ENCODE measurements at regions not wholly inside any gene's neighbourhood (a gene's known extent, or its start where the extent isn't known, plus 50 kb on each side); places are given as distances from the start of the nearest gene placed in this dataset.

GRCh38 chr4:35739308-35739707 is 505.0 kb downstream of the ARAP2 start:
- H4K5ac ChIP-seq (ENCODE audit: insufficient read length, low read depth, low read length): no peak overlapping the region
- H3K9me3 ChIP-seq (ENCODE audit: insufficient read depth in 2 of 2, low read depth in 1 of 2, low read length in 1 of 2): no peaks in the 10 kb centered on the region; a peak in 1 of 4 replicates
- H3K18ac ChIP-seq (ENCODE audit: extremely low read depth, low read length): no peak overlapping the region
- FAIRE-seq (no peak), DNase-seq (ENCODE audit: low read depth in 1 of 2, low spot score in 2 of 2) (no peak)
- no peak overlapping the region for H3K9ac ChIP-seq (replicated peaks in 1 of 4; ENCODE audit: extremely low read depth in 1 of 4, low read depth in 3 of 4, low read length in 3 of 4)
- no peak overlapping the region for H3K4me2 ChIP-seq (ENCODE audit: insufficient read depth in 1 of 2, low read depth in 2 of 2, low read length in 2 of 2)
- no peaks in the 10 kb centered on the region for H4K20me1 ChIP-seq (replicated peaks in 1 of 2; ENCODE audit: control insufficient read depth in 1 of 2, insufficient read depth in 2 of 2, low read length in 2 of 2)
- no peaks in the 10 kb centered on the region for H3K27me3 ChIP-seq (replicated peaks in 1 of 4; ENCODE audit: control insufficient read depth in 3 of 4, extremely low read depth in 1 of 4, insufficient read depth in 3 of 4, low read length in 3 of 4)
- no peak overlapping the region for H4K8ac ChIP-seq (ENCODE audit: extremely low read depth, insufficient read depth, low read length)
- H3K56ac ChIP-seq (replicated peaks; ENCODE audit: insufficient read length, low read depth, low read length): no peak overlapping the region
- no peak overlapping the region for H2BK120ac ChIP-seq (replicated peaks; ENCODE audit: low read depth, low read length)
- 89% methylated on average over 3 of the region's 3 CpGs; no CpG with 5 or more reads in 1 of the 2 experiments for WGBS, 2 experiments (ENCODE audit: extremely low coverage in 1 of 2, insufficient coverage in 1 of 2, insufficient read length in 1 of 2, insufficient replicate concordance in 2 of 2, low coverage in 1 of 2, low lambda C conversion rate in 2 of 2, missing lambda C conversion rate in 1 of 2)
- no peak overlapping the region for H2BK20ac ChIP-seq (ENCODE audit: low read length)
- H3K27ac ChIP-seq (ENCODE audit: low read depth, low read length): no peak overlapping the region
- H3K4me1 ChIP-seq (replicated peaks in 1 of 4; ENCODE audit: control insufficient read depth in 3 of 4, insufficient read depth in 4 of 4, low read length in 3 of 4): no peaks in the 10 kb centered on the region
- H2AK5ac ChIP-seq (ENCODE audit: low read depth, low read length): no peak overlapping the region
- no peak overlapping the region for H3K4ac ChIP-seq (replicated peaks; ENCODE audit: insufficient read length, low read depth, low read length)
- no peak overlapping the region for H3K14ac ChIP-seq (ENCODE audit: insufficient read length)
- H3K23me2 ChIP-seq (ENCODE audit: low read depth, low read length): no peaks in the 10 kb centered on the region
- no peak overlapping the region for H4K91ac ChIP-seq (replicated peaks; ENCODE audit: insufficient read length, low read length)
- no peaks in the 10 kb centered on the region for H3K79me2 ChIP-seq (ENCODE audit: control insufficient read depth in 1 of 2, insufficient read depth in 2 of 2, low read length in 2 of 2)
- H3K36me3 ChIP-seq (ENCODE audit: control insufficient read depth in 2 of 4, insufficient read depth in 4 of 4, low read length in 3 of 4): no peaks in the 10 kb centered on the region
- no peak overlapping the region for H2AFZ ChIP-seq (ENCODE audit: low read length)
- no peak overlapping the region for H3K23ac ChIP-seq (ENCODE audit: insufficient read length)
- no peak overlapping the region for H2BK12ac ChIP-seq (ENCODE audit: low read depth, low read length)
- H3K79me1 ChIP-seq (ENCODE audit: low read depth, low read length): no peaks in the 10 kb centered on the region
- CTCF ChIA-PET (ENCODE audit: partially characterized antibody): interaction anchor here (3.6 kb wide), 1 partner anchor 14 kb away, joined by 13 read pairs; no protein-coding TSS in a partner anchor
- no peak overlapping the region for H3K4me3 ChIP-seq (ENCODE audit: extremely low read depth in 1 of 4, insufficient read depth in 2 of 4, low read depth in 3 of 4, low read length in 4 of 4)
- H2BK5ac ChIP-seq (ENCODE audit: low read depth, low read length): no peak overlapping the region
- POLR2A ChIA-PET (ENCODE audit: partially characterized antibody): no interaction called here
- H2BK15ac ChIP-seq (ENCODE audit: low read length): no peak overlapping the region
- TF ChIP-seq NANOG (IDR thresholded peaks at IDR 0.05; ENCODE audit: insufficient read depth, low read depth, low read length, poor library complexity, severe bottlenecking) (no peak), CHD2 (IDR thresholded peaks at IDR 0.05; ENCODE audit: low read length) (no peak), SUZ12 (IDR thresholded peaks at IDR 0.05; ENCODE audit: low read length) (no peak), KDM1A (IDR thresholded peaks at IDR 0.05; ENCODE audit: borderline replicate concordance, low read length) (no peak), POU5F1 (IDR thresholded peaks at IDR 0.05; ENCODE audit: low read depth, low read length) (no peak), SP4 (IDR thresholded peaks at IDR 0.05; ENCODE audit: low read length) (no peak), GTF2F1 (IDR thresholded peaks at IDR 0.05; ENCODE audit: borderline replicate concordance, low read depth, low read length) (no peak), ATF2 (IDR thresholded peaks at IDR 0.05; ENCODE audit: low read length) (no peak), SIRT6 (IDR thresholded peaks at IDR 0.05; ENCODE audit: low read length) (no peak), TCF12 (IDR thresholded peaks at IDR 0.05; ENCODE audit: low read depth, low read length) (no peak), SRF (IDR thresholded peaks at IDR 0.05; ENCODE audit: low read depth, low read length) (no peak), JUND (IDR thresholded peaks at IDR 0.05; ENCODE audit: low read length) (no peak), TAF1 (IDR thresholded peaks at IDR 0.05; ENCODE audit: low read depth, low read length) (no peak), CBX5 (IDR thresholded peaks at IDR 0.05; ENCODE audit: low read depth, low read length) (no peak), NRF1 (IDR thresholded peaks at IDR 0.05; ENCODE audit: low read depth, low read length) (no peak)
